SK-N-SH (cell line): ENCODE measurements at regions not wholly inside any gene's neighbourhood (a gene's known extent, or its start where the extent isn't known, plus 50 kb on each side); places are given as distances from the start of the nearest gene placed in this dataset.

ENCODE experiments used
- CTCF ChIA-PET: fragments of 300-600, 350-600 bp; formaldehyde crosslinking; extraction: SDS; loops from one replicate; lab custom pipeline; 2021; lab: Yijun Ruan, JAX
- POLR2A ChIA-PET: fragments of 350-600 bp; sonication (Branson Sonifier 250); formaldehyde crosslinking; extraction: SDS; loops from one replicate; lab custom pipeline; 2020; ENCODE audit warnings: antibody characterized with exemption, inconsistent platforms; lab: Yijun Ruan, JAX
- DNase-seq: peaks from one replicate; pipeline ENCODE4 v3.0.0; 2012
- H2AFZ ChIP-seq: fragments of 200-600 bp; sonication (generic); 2 replicates; pipeline ENCODE4 v1.8.1; 2016; ENCODE audit warnings: antibody characterized with exemption, mild to moderate bottlenecking, low read depth
- H3F3A ChIP-seq: fragments of 200-600 bp; sonication (generic); replicated peaks from 2 replicates; pipeline ENCODE3; 2016; ENCODE audit warnings: antibody characterized with exemption, mild to moderate bottlenecking; ENCODE audit not compliant: insufficient read depth
- H3K27ac ChIP-seq, 2 experiments: fragments of 200-500 bp in 1 of 2; fragments of 200-600 bp in 1 of 2; sonication (Bioruptor generic) in 1 of 2; sonication (generic), shearing (Covaris generic) in 1 of 2; 2 replicates each; pipeline versions ENCODE4 v1.5.1 to v1.6.1; 2014 to 2016; ENCODE audit warnings: low read depth in 2 of 2, inconsistent platforms in 1 of 2, low read length in 1 of 2, mild to moderate bottlenecking in 1 of 2, mixed read lengths in 1 of 2
- H3K27me3 ChIP-seq: fragments of 200-600 bp; sonication (generic), shearing (Covaris generic); 2 replicates; pipeline ENCODE4 v1.6.1; 2016; ENCODE audit warnings: mixed run types; ENCODE audit not compliant: insufficient read depth
- H3K36me3 ChIP-seq, 2 experiments: fragments of 200-500 bp in 1 of 2; fragments of 200-600 bp in 1 of 2; sonication (Bioruptor generic) in 1 of 2; sonication (generic) in 1 of 2; replicated peaks in 1 of 2; 2 replicates each; pipeline versions ENCODE3 to v1.5.1; 2014 to 2016; ENCODE audit warnings: low read length in 1 of 2, mild to moderate bottlenecking in 1 of 2; ENCODE audit not compliant: insufficient read depth in 2 of 2, control insufficient read depth in 1 of 2
- H3K4me1 ChIP-seq, 2 experiments: fragments of 200-500 bp in 1 of 2; fragments of 200-600 bp in 1 of 2; sonication (Bioruptor generic) in 1 of 2; sonication (generic), shearing (Covaris generic) in 1 of 2; 2 replicates each; pipeline versions ENCODE4 v1.5.1 to v1.6.1; 2014 to 2016; ENCODE audit warnings: low read depth in 1 of 2, low read length in 1 of 2, mixed run types in 1 of 2; ENCODE audit not compliant: insufficient read depth in 2 of 2, control insufficient read depth in 1 of 2
- H3K4me2 ChIP-seq: fragments of 200-600 bp; sonication (generic), shearing (Covaris generic); 2 replicates; pipeline ENCODE4 v1.6.1; 2017; ENCODE audit warnings: mixed run types
- H3K4me3 ChIP-seq, 2 experiments: fragments of 200-500 bp in 1 of 2; fragments of 200-600 bp in 1 of 2; sonication (Bioruptor generic) in 1 of 2; sonication (generic), shearing (Covaris generic) in 1 of 2; 2 replicates each; pipeline versions ENCODE4 v1.5.1 to v1.8.1; 2014 to 2016; ENCODE audit warnings: low read depth in 2 of 2, inconsistent platforms in 1 of 2, low read length in 1 of 2, mild to moderate bottlenecking in 1 of 2, mixed read lengths in 1 of 2, moderate library complexity in 1 of 2
- H3K79me2 ChIP-seq: fragments of 200-600 bp; sonication (generic); 2 replicates; pipeline ENCODE4 v1.8.1; 2017; ENCODE audit warnings: mild to moderate bottlenecking; ENCODE audit not compliant: insufficient read depth
- H3K9ac ChIP-seq: fragments of 200-600 bp; sonication (generic); 2 replicates; pipeline ENCODE4 v1.6.1; 2017; ENCODE audit warnings: mixed run types
- H3K9me2 ChIP-seq: fragments of 200-600 bp; sonication (generic); 2 replicates; pipeline ENCODE4 v1.6.1; 2017; ENCODE audit warnings: mixed run types
- H3K9me3 ChIP-seq: fragments of 200-600 bp; sonication (generic); 2 replicates; pipeline ENCODE4 v1.6.1; 2017; ENCODE audit warnings: mixed run types, mild to moderate bottlenecking, moderate library complexity
- H4K20me1 ChIP-seq: fragments of 200-600 bp; sonication (generic); 2 replicates; pipeline ENCODE4 v1.6.1; 2017; ENCODE audit warnings: mild to moderate bottlenecking, mixed run types; ENCODE audit not compliant: insufficient read depth
- FOXJ3 ChIP-seq: sonication (generic); formaldehyde crosslinking; IDR thresholded peaks from 2 replicates; pipeline ENCODE4 v1.5.1; 2020; ENCODE audit warnings: mild to moderate bottlenecking, missing genetic modification reagents
- GABPA ChIP-seq: IDR thresholded peaks from 2 replicates; pipeline ENCODE4 v1.4.0; 2012; ENCODE audit warnings: low read depth, mild to moderate bottlenecking
- GATA2 ChIP-seq: sonication (generic); formaldehyde crosslinking; IDR thresholded peaks from 2 replicates; pipeline ENCODE4 v1.5.0; 2020; ENCODE audit warnings: mild to moderate bottlenecking, missing genetic modification reagents
- MAX ChIP-seq: IDR thresholded peaks from 2 replicates; pipeline ENCODE4 v1.4.0; 2012; ENCODE audit warnings: low read depth
- MEF2A ChIP-seq: IDR thresholded peaks from 2 replicates; pipeline ENCODE4 v1.4.0; 2012; ENCODE audit warnings: low read depth, borderline replicate concordance
- NFIC ChIP-seq: IDR thresholded peaks from 2 replicates; pipeline ENCODE4 v1.4.0; 2012; ENCODE audit warnings: borderline replicate concordance
- NRF1 ChIP-seq: IDR thresholded peaks from 2 replicates; pipeline ENCODE4 v1.6.1; 2012; ENCODE audit warnings: low read depth, mild to moderate bottlenecking, low read length
- RCOR1 ChIP-seq: fragments of 150-350 bp; IDR thresholded peaks from 2 replicates; pipeline ENCODE4 v1.6.1; 2017; ENCODE audit warnings: antibody characterized with exemption, low read length
- REST ChIP-seq: IDR thresholded peaks from 2 replicates; pipeline ENCODE4 v1.6.1; 2012; ENCODE audit warnings: mild to moderate bottlenecking, low read depth, low read length, moderate library complexity
- RFX5 ChIP-seq: IDR thresholded peaks from 2 replicates; pipeline ENCODE4 v1.6.1; 2012; ENCODE audit warnings: mild to moderate bottlenecking, improper control_type of control experiment, low read length
- RXRA ChIP-seq: IDR thresholded peaks from 2 replicates; pipeline ENCODE4 v1.4.0; 2012; ENCODE audit warnings: low read depth, mild to moderate bottlenecking, borderline replicate concordance
- SMC3 ChIP-seq: IDR thresholded peaks from 2 replicates; pipeline ENCODE4 v1.6.1; 2012; ENCODE audit warnings: low read depth, low read length, improper control_type of control experiment
- TAF1 ChIP-seq: IDR thresholded peaks from 2 replicates; pipeline ENCODE4 v1.6.1; 2012; ENCODE audit warnings: low read depth, mild to moderate bottlenecking, low read length, moderate library complexity, borderline replicate concordance
- TEAD4 ChIP-seq: IDR thresholded peaks from 2 replicates; pipeline ENCODE4 v1.4.0; 2012; ENCODE audit warnings: mild to moderate bottlenecking, borderline replicate concordance; ENCODE audit not compliant: insufficient read depth
- USF1 ChIP-seq: IDR thresholded peaks from 2 replicates; pipeline ENCODE4 v1.4.0; 2012; ENCODE audit warnings: low read depth, borderline replicate concordance
- USF2 ChIP-seq: fragments of 150-350 bp; IDR thresholded peaks from 2 replicates; pipeline ENCODE4 v1.6.1; 2017; ENCODE audit warnings: antibody characterized with exemption, low read length, low read depth, borderline replicate concordance
- YY1 ChIP-seq: IDR thresholded peaks from 2 replicates; pipeline ENCODE4 v1.4.0; 2012; ENCODE audit warnings: low read depth, mild to moderate bottlenecking
- WGBS: methylation state at CpG from one replicate; pipeline ENCODE4 v1.1.6; 2017; ENCODE audit warnings: low lambda C conversion rate; 5-methylcytosine and 5-hydroxymethylcytosine counted together

- no peaks in the 10 kb centered on the region; the same call in 1 of the 2 replicates for H3K27me3 ChIP-seq
- CTCF ChIA-PET, result no interaction called here
- POLR2A ChIA-PET, result no interaction called here
- H3F3A ChIP-seq, result no peaks in the 10 kb centered on the region
- H3K79me2 ChIP-seq, result no peaks in the 10 kb centered on the region
- WGBS, result 20% methylated on average over 1 of the region's 2 CpGs
- H3K27ac ChIP-seq, result no peak overlapping the region
- no peak overlapping the region for H2AFZ ChIP-seq
- no peak for DNase-seq
- H3K4me1 ChIP-seq, result no peaks in the 10 kb centered on the region; a peak in 1 of 4 replicates
- TF ChIP-seq GATA2 (CRISPR knock-in tag) (no peak), SMC3 (no peak), MEF2A (no peak), USF1 (no peak), TAF1 (no peak), NFIC (no peak)
- H3K9me2 ChIP-seq, result no peaks in the 10 kb centered on the region
- H3K4me3 ChIP-seq, result no peak overlapping the region
- no peaks in the 10 kb centered on the region for H3K36me3 ChIP-seq
- no peak overlapping the region for H3K9ac ChIP-seq
- no peak overlapping the region for H3K4me2 ChIP-seq
- no peaks in the 10 kb centered on the region for H3K9me3 ChIP-seq
- no peaks in the 10 kb centered on the region for H4K20me1 ChIP-seq
Observed at GRCh38 chr2:219905640-219906039, 278.2 kb downstream of the SLC4A3 start.

GRCh38 chr2:219906114-219907010, 278.9 kb downstream of the SLC4A3 start:
- TF ChIP-seq FOXJ3 (CRISPR knock-in tag), result no peak
- no peak for TF ChIP-seq MEF2A
- no peak for TF ChIP-seq GABPA
- TF ChIP-seq RCOR1, result no peak
- no peak for TF ChIP-seq TAF1
- no peak for TF ChIP-seq YY1
- TF ChIP-seq USF2, result no peak
- no peak for TF ChIP-seq MAX
- TF ChIP-seq NRF1, result no peak
- TF ChIP-seq RFX5, result no peak
- TF ChIP-seq TEAD4, result no peak
- no peak for TF ChIP-seq REST
- TF ChIP-seq SMC3, result no peak
- no peak for TF ChIP-seq RXRA
- no peak for TF ChIP-seq GATA2 (CRISPR knock-in tag)
- Histone ChIP-seq H3K79me2 (no peaks in the 10 kb centered on the region), H3K4me2 (no peak overlapping the region), H2AFZ (no peak overlapping the region), H3K9ac (no peak overlapping the region), H3K4me3 (no peak overlapping the region), H3K9me2 (no peaks in the 10 kb centered on the region), H3F3A (no peaks in the 10 kb centered on the region), H3K27ac (no peak overlapping the region), H3K36me3 (no peaks in the 10 kb centered on the region), H3K9me3 (no peaks in the 10 kb centered on the region), H3K4me1 (no peaks in the 10 kb centered on the region; a peak in 1 of 4 replicates), H3K27me3 (no peaks in the 10 kb centered on the region; the same call in 1 of the 2 replicates), H4K20me1 (no peaks in the 10 kb centered on the region)
- ChIA-PET CTCF (no interaction called here), POLR2A (no interaction called here)
- 13% methylated on average over 7 of the region's 7 CpGs for WGBS
- no peak for DNase-seq
